Coronary artery (tissue), 2 donors: ENCODE measurements at regions not wholly inside any gene's neighbourhood (a gene's known extent, or its start where the extent isn't known, plus 50 kb on each side); places are given as distances from the start of the nearest gene placed in this dataset.

Experiments
- DNase-seq: peaks from one replicate; pipeline ENCODE4 v3.0.0-alpha.2; 2017; ENCODE audit warnings: low spot score
- H3K27ac ChIP-seq, 2 donors: fragments of 200-600 bp; sonication (generic); one replicate each; pipeline ENCODE4 v1.5.1; 2016 to 2019
- H3K4me3 ChIP-seq: fragments of 200-600 bp; sonication (generic); 2 replicates; pipeline ENCODE4 v1.5.1; 2016; ENCODE audit warnings: mild to moderate bottlenecking, moderate library complexity
- TF ChIP-seq, protein P1 (sequence below): fragments of 200-600 bp; sonication (generic); IDR thresholded peaks from one replicate; pipeline ENCODE4 v1.5.1; 2019; ENCODE audit warnings: antibody characterized with exemption

DNA sequence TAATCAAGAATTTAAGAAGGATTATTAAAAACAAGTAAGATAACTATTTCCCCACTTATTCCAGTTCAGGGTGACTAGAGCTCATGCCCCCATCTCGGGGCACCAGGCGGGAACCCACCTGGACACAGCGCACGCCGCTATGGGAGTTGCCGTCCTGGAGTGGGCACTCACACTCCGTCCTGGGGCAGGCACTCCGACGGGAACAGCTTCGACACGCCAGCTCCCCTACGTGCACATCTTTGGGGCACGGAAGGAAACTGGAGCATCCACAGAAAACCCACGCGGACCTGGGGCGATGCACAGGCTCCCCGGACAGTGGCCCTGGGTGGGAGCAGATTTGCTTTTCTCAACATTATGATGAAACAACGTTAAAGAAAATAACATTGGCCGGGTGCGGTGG lies 52.0 kb upstream of the GATA5 start:
- DNase-seq = no peak
- H3K27ac ChIP-seq = no peak overlapping the region
- no peak overlapping the region for H3K4me3 ChIP-seq
- TF ChIP-seq, protein P1, sequence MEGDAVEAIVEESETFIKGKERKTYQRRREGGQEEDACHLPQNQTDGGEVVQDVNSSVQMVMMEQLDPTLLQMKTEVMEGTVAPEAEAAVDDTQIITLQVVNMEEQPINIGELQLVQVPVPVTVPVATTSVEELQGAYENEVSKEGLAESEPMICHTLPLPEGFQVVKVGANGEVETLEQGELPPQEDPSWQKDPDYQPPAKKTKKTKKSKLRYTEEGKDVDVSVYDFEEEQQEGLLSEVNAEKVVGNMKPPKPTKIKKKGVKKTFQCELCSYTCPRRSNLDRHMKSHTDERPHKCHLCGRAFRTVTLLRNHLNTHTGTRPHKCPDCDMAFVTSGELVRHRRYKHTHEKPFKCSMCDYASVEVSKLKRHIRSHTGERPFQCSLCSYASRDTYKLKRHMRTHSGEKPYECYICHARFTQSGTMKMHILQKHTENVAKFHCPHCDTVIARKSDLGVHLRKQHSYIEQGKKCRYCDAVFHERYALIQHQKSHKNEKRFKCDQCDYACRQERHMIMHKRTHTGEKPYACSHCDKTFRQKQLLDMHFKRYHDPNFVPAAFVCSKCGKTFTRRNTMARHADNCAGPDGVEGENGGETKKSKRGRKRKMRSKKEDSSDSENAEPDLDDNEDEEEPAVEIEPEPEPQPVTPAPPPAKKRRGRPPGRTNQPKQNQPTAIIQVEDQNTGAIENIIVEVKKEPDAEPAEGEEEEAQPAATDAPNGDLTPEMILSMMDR = no peak

- TF ChIP-seq, protein P1 = no peak
- H3K4me3 ChIP-seq = no peak overlapping the region
- no peak overlapping the region for H3K27ac ChIP-seq
- no peak for DNase-seq
These were observed 53.4 kb upstream of the GATA5 start for GRCh38 chr20:62528983-62529891.

- Histone ChIP-seq H3K4me3 (no peak overlapping the region), H3K27ac (no peak overlapping the region)
- TF ChIP-seq, protein P1 = no peak
- DNase-seq = no peak
These were observed 54.3 kb upstream of the GATA5 start for GRCh38 chr20:62529896-62530642.

DNA sequence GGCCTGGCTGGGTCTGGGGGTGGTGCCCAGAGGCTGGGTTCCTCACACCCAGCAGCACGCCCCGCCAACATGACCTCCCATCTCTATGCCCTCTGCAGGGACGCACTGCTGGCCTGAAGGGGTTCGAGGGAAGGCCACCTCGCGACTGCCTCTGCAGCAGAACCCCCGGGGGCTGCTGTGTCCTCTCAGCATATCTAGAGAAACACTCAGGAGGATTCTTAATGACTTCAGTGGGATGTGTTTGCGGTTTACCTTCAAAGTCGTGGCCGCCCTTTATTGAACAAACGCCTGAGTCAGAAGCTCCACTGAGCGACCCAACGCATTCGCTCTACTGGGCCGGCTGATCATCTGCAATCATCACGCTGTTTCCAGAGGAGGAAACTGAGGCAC lies 54.8 kb upstream of the GATA5 start:
- DNase-seq = no peak
- Histone ChIP-seq H3K4me3 (no peak overlapping the region), H3K27ac (no peak overlapping the region)
- TF ChIP-seq, protein P1 = no peak

GRCh38 chr20:62531046-62531838 lies 55.4 kb upstream of the GATA5 start:
- no peak for DNase-seq
- TF ChIP-seq, protein P1 = no peak
- H3K27ac ChIP-seq = no peak overlapping the region
- H3K4me3 ChIP-seq = no peak overlapping the region

GRCh38 chr20:62532921-62533320 lies 57.1 kb upstream of the GATA5 start:
- H3K4me3 ChIP-seq = no peak overlapping the region
- H3K27ac ChIP-seq = no peak overlapping the region
- no peak for DNase-seq
- TF ChIP-seq, protein P1 = no peak
